H9 (cell line): ENCODE measurements at regions not wholly inside any gene's neighbourhood (a gene's known extent, or its start where the extent isn't known, plus 50 kb on each side); places are given as distances from the start of the nearest gene placed in this dataset.

Experiments
- DNase-seq: peaks from one replicate; pipeline ENCODE4 v3.0.0-alpha.2; 2017
- H2AFZ ChIP-seq: one replicate; pipeline ENCODE4 v1.6.1; 2013; ENCODE audit warnings: mild to moderate bottlenecking, low read length, control low read depth, moderate library complexity
- H2AK5ac ChIP-seq: 2 replicates; pipeline ENCODE4 v1.6.1; 2013; ENCODE audit warnings: low read length, control low read depth, mixed read lengths; ENCODE audit not compliant: insufficient read length
- H2BK120ac ChIP-seq: one replicate; pipeline ENCODE4 v1.6.1; 2013; ENCODE audit warnings: low read depth, mild to moderate bottlenecking, low read length, control low read depth, inconsistent platforms; ENCODE audit not compliant: poor library complexity, severe bottlenecking
- H2BK12ac ChIP-seq: 2 replicates; pipeline ENCODE4 v1.6.1; 2013; ENCODE audit warnings: low read length, control low read depth, mixed read lengths, low read depth; ENCODE audit not compliant: insufficient read length
- H2BK15ac ChIP-seq: 2 replicates; pipeline ENCODE4 v1.6.1; 2013; ENCODE audit warnings: low read depth, low read length, control low read depth
- H2BK20ac ChIP-seq: one replicate; pipeline ENCODE4 v1.6.1; 2013; ENCODE audit warnings: low read depth, mild to moderate bottlenecking, low read length, control low read depth, inconsistent platforms; ENCODE audit not compliant: poor library complexity, severe bottlenecking
- H2BK5ac ChIP-seq: 2 replicates; pipeline ENCODE4 v1.6.1; 2013; ENCODE audit warnings: low read length, control low read depth, mixed read lengths; ENCODE audit not compliant: insufficient read length
- H3K14ac ChIP-seq: 2 replicates; pipeline ENCODE4 v1.6.1; 2013; ENCODE audit warnings: low read length, control low read depth; ENCODE audit not compliant: insufficient read depth
- H3K18ac ChIP-seq: 2 replicates; pipeline ENCODE4 v1.6.1; 2013; ENCODE audit warnings: low read depth, mild to moderate bottlenecking, mixed read lengths, low read length, control low read depth; ENCODE audit not compliant: insufficient read length
- H3K23ac ChIP-seq: 2 replicates; pipeline ENCODE4 v1.6.1; 2013; ENCODE audit warnings: low read length, control low read depth, mixed read lengths, low read depth; ENCODE audit not compliant: insufficient read length
- H3K23me2 ChIP-seq: 2 replicates; pipeline ENCODE4 v1.6.1; 2013; ENCODE audit warnings: low read depth, mild to moderate bottlenecking, mixed read lengths, low read length, control low read depth; ENCODE audit not compliant: insufficient read length, poor library complexity, severe bottlenecking
- H3K27ac ChIP-seq: 2 replicates; pipeline ENCODE4 v1.5.1; 2013; ENCODE audit warnings: low read length, control low read depth, mixed read lengths, low read depth; ENCODE audit not compliant: insufficient read length
- H3K27me3 ChIP-seq: 2 replicates; pipeline ENCODE4 v1.6.1; 2013; ENCODE audit warnings: low read length, control low read depth, inconsistent platforms; ENCODE audit not compliant: insufficient read depth
- H3K4ac ChIP-seq: 2 replicates; pipeline ENCODE4 v1.6.1; 2013; ENCODE audit warnings: low read depth, mild to moderate bottlenecking, control low read depth, inconsistent platforms, low read length, moderate library complexity
- H3K4me1 ChIP-seq: 2 replicates; pipeline ENCODE4 v1.6.1; 2013; ENCODE audit warnings: low read length, control low read depth, inconsistent platforms; ENCODE audit not compliant: insufficient read depth
- H3K4me2 ChIP-seq: 2 replicates; pipeline ENCODE4 v1.6.1; 2013; ENCODE audit warnings: low read length, control low read depth, mixed read lengths; ENCODE audit not compliant: insufficient read length, insufficient read depth
- H3K56ac ChIP-seq: 2 replicates; pipeline ENCODE4 v1.6.1; 2013; ENCODE audit warnings: low read depth, mild to moderate bottlenecking, mixed read lengths, low read length, control low read depth; ENCODE audit not compliant: insufficient read length
- H3K79me1 ChIP-seq: 2 replicates; pipeline ENCODE4 v1.6.1; 2013; ENCODE audit warnings: low read depth, mild to moderate bottlenecking, moderate library complexity, low read length, control low read depth, inconsistent platforms; ENCODE audit not compliant: insufficient read depth, poor library complexity, severe bottlenecking
- H3K79me2 ChIP-seq: 2 replicates; pipeline ENCODE4 v1.6.1; 2013; ENCODE audit warnings: low read length, control low read depth, inconsistent platforms; ENCODE audit not compliant: insufficient read depth
- H3K9ac ChIP-seq: 2 replicates; pipeline ENCODE4 v1.6.1; 2013; ENCODE audit warnings: low read length, control low read depth, mixed read lengths; ENCODE audit not compliant: insufficient read length; ENCODE audit errors: extremely low read depth
- H3K9me3 ChIP-seq: one replicate; pipeline ENCODE4 v1.6.1; 2013; ENCODE audit warnings: low read depth, low read length, inconsistent platforms; ENCODE audit not compliant: control insufficient read depth
- H3T11ph ChIP-seq: one replicate; pipeline ENCODE4 v1.6.1; 2013; ENCODE audit warnings: mild to moderate bottlenecking, low read length, control low read depth, inconsistent platforms
- H4K20me1 ChIP-seq: one replicate; pipeline ENCODE4 v1.6.1; 2013; ENCODE audit not compliant: control insufficient read depth, insufficient read length, insufficient read depth
- H4K5ac ChIP-seq: 2 replicates; pipeline ENCODE4 v1.6.1; 2013; ENCODE audit warnings: low read depth, mild to moderate bottlenecking, mixed read lengths, low read length, control low read depth; ENCODE audit not compliant: insufficient read length
- H4K8ac ChIP-seq: replicated peaks from 2 replicates; pipeline ENCODE4 v1.6.1; 2013; ENCODE audit warnings: low read length, control low read depth, mixed read lengths, low read depth; ENCODE audit not compliant: insufficient read length
- H4K91ac ChIP-seq: 2 replicates; pipeline ENCODE4 v1.6.1; 2013; ENCODE audit warnings: low read depth, mild to moderate bottlenecking, moderate library complexity, mixed read lengths, low read length, control low read depth; ENCODE audit not compliant: insufficient read length
- H3K27ac Mint-ChIP-seq, 3 experiments: 2 replicates in 2 of 3; 3 replicates in 1 of 3; pipeline ENCODE4 v1.8.0; 2020 to 2021; ENCODE audit warnings: mixed read lengths in 3 of 3, mild to moderate bottlenecking in 1 of 3, moderate library complexity in 1 of 3
- H3K27me3 Mint-ChIP-seq: 2 replicates; pipeline ENCODE4 v1.8.0; 2021; ENCODE audit warnings: low read depth, mild to moderate bottlenecking, moderate library complexity, mixed read lengths
- H3K36me3 Mint-ChIP-seq, 3 experiments: 2 replicates in 2 of 3; 3 replicates in 1 of 3; pipeline ENCODE4 v1.8.0; 2020 to 2021; ENCODE audit warnings: low read depth in 3 of 3, mixed read lengths in 3 of 3; ENCODE audit not compliant: insufficient read depth in 1 of 3
- H3K4me1 Mint-ChIP-seq, 2 experiments: 2 replicates each; pipeline ENCODE4 v1.8.0; 2020; ENCODE audit warnings: mixed read lengths in 2 of 2
- H3K4me3 Mint-ChIP-seq, 2 experiments: 2 replicates in 1 of 2; 3 replicates in 1 of 2; pipeline ENCODE4 v1.8.0; 2020 to 2021; ENCODE audit warnings: mild to moderate bottlenecking in 2 of 2, mixed read lengths in 2 of 2, moderate library complexity in 1 of 2
- H3K9me3 Mint-ChIP-seq, 2 experiments: 2 replicates in 1 of 2; 3 replicates in 1 of 2; pipeline ENCODE4 v1.8.0; 2020; ENCODE audit warnings: mild to moderate bottlenecking in 2 of 2, mixed read lengths in 2 of 2, moderate library complexity in 1 of 2
- WGBS: extraction: QIAGEN DNeasy Blood & Tissue Kit; methylation state at CpG from one replicate; pipeline ENCODE4 v1.1.7; 2013; ENCODE audit warnings: missing lambda C conversion rate, low lambda C conversion rate, mixed read lengths; ENCODE audit not compliant: insufficient read length; ENCODE audit errors: extremely low coverage; 5-methylcytosine and 5-hydroxymethylcytosine counted together
- TF ChIP-seq, protein P1 (sequence below): fragments of 200-600 bp; sonication (generic); conservative IDR thresholded peaks from 3 replicates; pipeline ENCODE4 v1.8.0; 2021; ENCODE audit warnings: antibody characterized with exemption, mild to moderate bottlenecking

DNA sequence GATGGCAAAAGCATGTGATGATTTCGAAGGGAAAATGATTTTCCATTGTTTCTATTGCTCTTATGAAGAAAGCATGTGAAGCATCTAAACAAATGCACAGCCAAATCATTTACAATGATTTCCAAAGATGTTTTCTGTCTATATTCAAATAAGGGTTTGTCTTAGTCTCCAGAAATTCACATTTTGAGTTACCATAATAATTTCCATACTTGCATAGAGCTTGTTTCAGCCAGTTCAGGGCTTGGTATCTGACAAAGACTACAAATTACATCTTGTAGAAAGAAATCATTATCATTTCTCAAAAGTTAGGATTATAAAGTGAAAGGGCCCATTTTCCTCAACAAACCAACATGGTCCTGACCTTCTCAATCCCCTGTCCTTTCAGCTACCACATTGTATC lies 74.4 kb upstream of the PLEKHG1 start:
- Histone ChIP-seq H3K9me3 (no peaks in the 10 kb centered on the region), H4K8ac (no peak overlapping the region), H3K23ac (no peak overlapping the region), H3K27ac (no peak overlapping the region), H4K91ac (no peak overlapping the region), H3K56ac (no peak overlapping the region), H3K4me1 (no peaks in the 10 kb centered on the region), H3T11ph (no peak overlapping the region), H3K4me2 (no peak overlapping the region), H2BK15ac (no peak overlapping the region), H2AK5ac (no peak overlapping the region), H3K79me2 (no peaks in the 10 kb centered on the region), H3K23me2 (no peaks in the 10 kb centered on the region), H4K20me1 (no peaks in the 10 kb centered on the region), H3K27me3 (no peaks in the 10 kb centered on the region; the same call in 1 of the 2 replicates), H2BK120ac (no peak overlapping the region), H3K79me1 (no peaks in the 10 kb centered on the region), H3K14ac (no peak overlapping the region), H3K4ac (no peak overlapping the region), H2BK5ac (no peak overlapping the region), H3K18ac (no peak overlapping the region), H4K5ac (no peak overlapping the region), H2BK20ac (no peak overlapping the region), H2BK12ac (no peak overlapping the region), H3K9ac (no peak overlapping the region), H2AFZ (no peak overlapping the region)
- no CpG with 5 or more reads among the region's 1 CpG for WGBS
- TF ChIP-seq, protein P1, sequence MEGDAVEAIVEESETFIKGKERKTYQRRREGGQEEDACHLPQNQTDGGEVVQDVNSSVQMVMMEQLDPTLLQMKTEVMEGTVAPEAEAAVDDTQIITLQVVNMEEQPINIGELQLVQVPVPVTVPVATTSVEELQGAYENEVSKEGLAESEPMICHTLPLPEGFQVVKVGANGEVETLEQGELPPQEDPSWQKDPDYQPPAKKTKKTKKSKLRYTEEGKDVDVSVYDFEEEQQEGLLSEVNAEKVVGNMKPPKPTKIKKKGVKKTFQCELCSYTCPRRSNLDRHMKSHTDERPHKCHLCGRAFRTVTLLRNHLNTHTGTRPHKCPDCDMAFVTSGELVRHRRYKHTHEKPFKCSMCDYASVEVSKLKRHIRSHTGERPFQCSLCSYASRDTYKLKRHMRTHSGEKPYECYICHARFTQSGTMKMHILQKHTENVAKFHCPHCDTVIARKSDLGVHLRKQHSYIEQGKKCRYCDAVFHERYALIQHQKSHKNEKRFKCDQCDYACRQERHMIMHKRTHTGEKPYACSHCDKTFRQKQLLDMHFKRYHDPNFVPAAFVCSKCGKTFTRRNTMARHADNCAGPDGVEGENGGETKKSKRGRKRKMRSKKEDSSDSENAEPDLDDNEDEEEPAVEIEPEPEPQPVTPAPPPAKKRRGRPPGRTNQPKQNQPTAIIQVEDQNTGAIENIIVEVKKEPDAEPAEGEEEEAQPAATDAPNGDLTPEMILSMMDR, result no peak
- H3K27me3 Mint-ChIP-seq, result peaks cover 13% of the 10 kb centered on the region
- H3K4me1 Mint-ChIP-seq, result peaks cover 20 to 23% of the 10 kb centered on the region in 2 experiments
- H3K27ac Mint-ChIP-seq, result no peak overlapping the region
- no peak for DNase-seq
- peaks cover 8 to 13% of the 10 kb centered on the region in 2 experiments; a peak in 4 of 5 replicates for H3K9me3 Mint-ChIP-seq
- peaks cover 0 to 4% (median 2%) of the 10 kb centered on the region in 3 experiments; a peak in 1 of 7 replicates for H3K36me3 Mint-ChIP-seq
- no peak overlapping the region for H3K4me3 Mint-ChIP-seq
